Prostate gland (tissue), 2 donors: ENCODE measurements at regions not wholly inside any gene's neighbourhood (a gene's known extent, or its start where the extent isn't known, plus 50 kb on each side); places are given as distances from the start of the nearest gene placed in this dataset.
"Not testable (repeated sequence)": the region's sequence is repeated elsewhere in the genome, so short reads cannot be mapped to it uniquely, and the experiment has no call there.

ENCODE experiments used
- DNase-seq: peaks from one replicate; pipeline ENCODE4 v3.0.0-alpha.2; 2019; ENCODE audit warnings: low spot score
- H3K27ac ChIP-seq, 2 donors: fragments of 200-600 bp; sonication (generic); 2 replicates each; pipeline ENCODE4 v1.5.1; 2017 to 2019
- H3K27me3 ChIP-seq: fragments of 200-600 bp; sonication (generic); replicated peaks from 2 replicates; pipeline ENCODE4 v1.5.1; 2019; ENCODE audit not compliant: insufficient read depth
- H3K36me3 ChIP-seq, 2 donors: fragments of 200-600 bp; sonication (generic); 1 replicate in 1 of 2; 2 replicates in 1 of 2; pipeline versions ENCODE4 v1.5.1 to v1.8.1; 2017 to 2019
- H3K4me1 ChIP-seq: fragments of 200-600 bp; sonication (generic); replicated peaks from 2 replicates; pipeline ENCODE4 v1.5.1; 2019
- H3K4me3 ChIP-seq, 2 donors: fragments of 200-600 bp; sonication (generic); 2 replicates each; pipeline ENCODE4 v1.5.1; 2017 to 2019
- H3K9me3 ChIP-seq: fragments of 200-600 bp; sonication (generic); 2 replicates; pipeline ENCODE4 v1.5.1; 2017
- POLR2A ChIP-seq: fragments of 450-650 bp; IDR thresholded peaks from one replicate; pipeline ENCODE4 v1.6.1; 2016; ENCODE audit warnings: antibody characterized with exemption, mild to moderate bottlenecking
- POLR2AphosphoS5 ChIP-seq: sonication (generic); formaldehyde crosslinking; IDR thresholded peaks from one replicate; pipeline ENCODE4 v1.6.1; 2017; ENCODE audit warnings: antibody characterized with exemption
- WGBS: methylation state at CpG from one replicate; pipeline ENCODE4 v1.1.5; 2018; 5-methylcytosine and 5-hydroxymethylcytosine counted together
- intact Hi-C: fragments of 100-400 bp; cut with DNase I; formaldehyde crosslinking; loops from one replicate; pipeline ENCODE4 v1.14.2; 2022
- TF ChIP-seq, protein P1 (sequence below), 4 experiments: fragments of 200-600 bp in 2 of 4; fragments of 450-650 bp in 2 of 4; sonication (generic) in 2 of 4; IDR thresholded peaks; 1 replicate in 3 of 4; 2 replicates in 1 of 4; pipeline ENCODE4 v1.5.1; 2016 to 2019; ENCODE audit warnings: antibody characterized with exemption in 4 of 4, mild to moderate bottlenecking in 2 of 4, moderate library complexity in 2 of 4

DNA sequence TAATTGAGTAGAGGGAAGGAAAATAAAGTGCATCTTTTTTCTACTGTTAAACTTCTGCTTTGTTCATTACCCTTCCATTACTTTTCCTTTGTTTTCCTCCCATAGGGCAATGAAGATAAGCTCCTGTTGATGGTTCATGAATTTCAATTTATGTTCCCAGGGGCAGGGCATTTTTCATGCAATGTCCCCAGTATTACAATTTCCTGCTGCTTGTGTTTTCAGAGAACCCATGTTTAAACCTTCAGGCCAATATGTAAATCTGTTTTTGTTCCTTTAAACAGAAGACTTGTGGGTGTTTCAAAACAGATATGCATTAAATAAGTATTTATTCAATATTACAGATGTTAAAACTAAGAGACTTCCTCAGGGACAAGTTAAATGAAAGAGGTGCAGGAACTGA, 834.5 kb downstream of the ZPLD1 start:
- H3K27ac ChIP-seq: no peak overlapping the region
- no peak for DNase-seq
- no peaks in the 10 kb centered on the region for H3K27me3 ChIP-seq
- no peak overlapping the region for H3K4me3 ChIP-seq
- intact Hi-C loops: no loop called here
- H3K36me3 ChIP-seq: no peaks in the 10 kb centered on the region
- TF ChIP-seq POLR2A (no peak), POLR2AphosphoS5 (no peak)
- TF ChIP-seq, protein P1, sequence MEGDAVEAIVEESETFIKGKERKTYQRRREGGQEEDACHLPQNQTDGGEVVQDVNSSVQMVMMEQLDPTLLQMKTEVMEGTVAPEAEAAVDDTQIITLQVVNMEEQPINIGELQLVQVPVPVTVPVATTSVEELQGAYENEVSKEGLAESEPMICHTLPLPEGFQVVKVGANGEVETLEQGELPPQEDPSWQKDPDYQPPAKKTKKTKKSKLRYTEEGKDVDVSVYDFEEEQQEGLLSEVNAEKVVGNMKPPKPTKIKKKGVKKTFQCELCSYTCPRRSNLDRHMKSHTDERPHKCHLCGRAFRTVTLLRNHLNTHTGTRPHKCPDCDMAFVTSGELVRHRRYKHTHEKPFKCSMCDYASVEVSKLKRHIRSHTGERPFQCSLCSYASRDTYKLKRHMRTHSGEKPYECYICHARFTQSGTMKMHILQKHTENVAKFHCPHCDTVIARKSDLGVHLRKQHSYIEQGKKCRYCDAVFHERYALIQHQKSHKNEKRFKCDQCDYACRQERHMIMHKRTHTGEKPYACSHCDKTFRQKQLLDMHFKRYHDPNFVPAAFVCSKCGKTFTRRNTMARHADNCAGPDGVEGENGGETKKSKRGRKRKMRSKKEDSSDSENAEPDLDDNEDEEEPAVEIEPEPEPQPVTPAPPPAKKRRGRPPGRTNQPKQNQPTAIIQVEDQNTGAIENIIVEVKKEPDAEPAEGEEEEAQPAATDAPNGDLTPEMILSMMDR (IDR thresholded peaks at IDR 0.05): no peak
- no peaks in the 10 kb centered on the region for H3K9me3 ChIP-seq
- H3K4me1 ChIP-seq: no peaks in the 10 kb centered on the region

DNA sequence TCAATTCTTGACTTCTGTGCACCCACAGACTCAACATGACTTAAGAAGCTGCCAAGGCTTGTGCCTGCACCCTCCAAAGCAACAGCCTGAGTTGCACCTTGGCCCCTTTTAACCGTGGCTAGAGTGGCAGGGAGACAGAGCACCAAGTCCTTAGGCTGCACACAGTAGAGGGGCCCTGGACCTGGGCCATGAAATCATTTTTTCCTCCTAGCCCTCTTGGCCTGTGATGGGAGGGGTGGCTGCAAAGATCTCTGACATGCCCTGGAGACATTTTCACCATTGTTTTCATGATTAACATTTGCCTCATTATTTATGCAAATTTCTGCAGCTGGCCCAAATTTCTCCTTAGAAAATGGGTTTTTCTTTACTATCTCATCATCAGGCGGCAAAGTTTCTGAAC, 836.8 kb downstream of the ZPLD1 start:
- DNase-seq: no peak
- Histone ChIP-seq H3K36me3 (no peaks in the 10 kb centered on the region), H3K27ac (no peak overlapping the region), H3K27me3 (no peaks in the 10 kb centered on the region), H3K9me3 (no peaks in the 10 kb centered on the region), H3K4me1 (no peaks in the 10 kb centered on the region), H3K4me3 (no peak overlapping the region)
- TF ChIP-seq POLR2AphosphoS5: no peak
- TF ChIP-seq, protein P1 (IDR thresholded peaks at IDR 0.05): no peak
- no peak for TF ChIP-seq POLR2A
- intact Hi-C loops: no loop called here
- 92% methylated on average over 2 of the region's 2 CpGs for WGBS

DNA sequence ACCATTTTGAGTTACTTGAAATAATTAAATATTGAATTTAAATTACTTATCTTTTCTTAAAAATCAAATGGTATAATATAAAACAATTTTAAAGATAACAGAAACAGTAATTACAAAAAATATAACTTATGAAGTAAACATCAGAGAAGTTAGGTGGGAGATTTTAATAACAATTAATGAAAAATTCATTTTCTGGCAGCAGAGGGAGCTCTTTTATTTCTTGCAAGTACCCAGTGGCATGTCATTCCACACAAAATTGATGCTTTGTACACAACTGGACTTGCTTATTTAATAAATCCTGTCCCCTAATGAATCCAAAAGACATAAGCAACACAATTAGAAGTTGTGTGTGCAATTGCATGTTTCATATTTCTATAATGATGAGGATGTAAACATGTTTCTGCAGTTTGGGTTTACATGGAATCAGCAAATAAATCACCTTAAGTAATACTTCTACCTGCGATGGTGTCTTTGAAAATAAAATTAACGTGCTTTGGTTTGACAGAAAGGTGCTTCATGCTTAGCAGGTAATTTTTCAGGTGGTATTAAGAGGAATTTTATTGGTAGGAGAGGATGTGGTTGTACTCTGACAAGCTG, 861.3 kb downstream of the ZPLD1 start:
- no peaks in the 10 kb centered on the region for H3K4me1 ChIP-seq
- H3K4me3 ChIP-seq: no peak overlapping the region
- intact Hi-C loops: no loop called here
- no peaks in the 10 kb centered on the region for H3K36me3 ChIP-seq
- no peak overlapping the region for H3K27ac ChIP-seq
- H3K9me3 ChIP-seq: no peaks in the 10 kb centered on the region
- TF ChIP-seq POLR2AphosphoS5 (no peak), POLR2A (no peak)
- TF ChIP-seq, protein P1 (IDR thresholded peaks at IDR 0.05): no peak
- no peak for DNase-seq
- no peaks in the 10 kb centered on the region for H3K27me3 ChIP-seq
- WGBS: 55% methylated on average over 2 of the region's 2 CpGs

DNA sequence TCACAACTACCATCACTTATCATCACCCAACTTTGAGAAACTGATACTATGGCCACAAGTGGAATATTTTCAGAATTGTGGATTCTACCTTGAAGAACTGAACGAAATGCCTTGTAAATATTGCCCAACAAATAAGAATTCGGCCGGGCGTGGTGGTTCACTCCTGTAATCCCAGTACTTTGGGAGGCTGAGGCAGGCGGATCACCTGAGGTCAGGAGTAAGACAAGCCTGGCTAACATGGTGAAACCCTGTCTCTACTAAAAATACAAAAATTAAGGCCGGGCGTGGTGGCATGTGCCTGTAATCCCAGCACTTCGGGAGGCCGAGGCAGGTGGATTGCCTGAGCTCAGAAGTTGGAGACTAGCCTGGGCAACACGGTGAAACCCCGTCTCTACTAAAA, 862.7 kb downstream of the ZPLD1 start:
- H3K36me3 ChIP-seq, H3K27ac ChIP-seq, H3K27me3 ChIP-seq, H3K9me3 ChIP-seq, H3K4me1 ChIP-seq, DNase-seq, H3K4me3 ChIP-seq, intact Hi-C loops: not testable (repeated sequence)
- 96% methylated on average over 11 of the region's 11 CpGs for WGBS

DNA sequence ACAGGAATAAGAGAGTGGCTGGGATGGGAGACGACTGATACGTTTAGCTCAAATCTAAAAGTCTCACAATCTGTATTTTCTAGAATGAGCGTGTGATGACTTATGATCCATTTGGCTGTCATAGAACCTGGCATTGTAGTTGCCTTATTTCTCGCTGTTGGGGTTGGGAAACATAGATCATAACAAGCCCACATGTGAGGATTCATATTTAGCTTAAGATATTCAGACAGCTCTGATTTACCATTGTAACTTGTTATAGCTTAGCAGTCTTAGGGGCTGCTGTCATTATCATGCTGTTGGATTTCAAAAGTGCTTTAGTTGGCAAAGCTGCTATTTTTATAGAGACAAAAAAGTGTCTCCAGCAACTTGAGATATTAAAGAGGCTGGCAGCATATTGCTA, 871.3 kb downstream of the ZPLD1 start:
- 84% methylated on average over 4 of the region's 4 CpGs for WGBS
- H3K27me3 ChIP-seq: no peaks in the 10 kb centered on the region
- intact Hi-C loops: no loop called here
- no peak for DNase-seq
- H3K4me1 ChIP-seq: no peaks in the 10 kb centered on the region
- H3K27ac ChIP-seq: no peak overlapping the region
- no peak overlapping the region for H3K4me3 ChIP-seq
- H3K36me3 ChIP-seq: no peaks in the 10 kb centered on the region
- no peaks in the 10 kb centered on the region for H3K9me3 ChIP-seq
- TF ChIP-seq POLR2A (no peak), POLR2AphosphoS5 (no peak)
- TF ChIP-seq, protein P1 (IDR thresholded peaks at IDR 0.05): no peak
